ENCODE measurements at regions not wholly inside any gene's neighbourhood (a gene's known extent, or its start where the extent isn't known, plus 50 kb on each side); places are given as distances from the start of the nearest gene placed in this dataset.

- no peak for DNase-seq (ENCODE audit: low spot score)
- H3K27me3 ChIP-seq (ENCODE audit: control insufficient read depth in 4 of 4, insufficient read depth in 4 of 4, low read length in 3 of 4), result peaks cover 0 to 6% (median 1%) of the 10 kb centered on the region in 4 donors
- H3K4me3 ChIP-seq (ENCODE audit: low read depth in 1 of 3, low read length in 3 of 3), result no peak overlapping the region
- no peak overlapping the region for H3K27ac ChIP-seq (ENCODE audit: low read depth in 1 of 2, low read length in 2 of 2)
- no peak overlapping the region for H3K9ac ChIP-seq (ENCODE audit: low read depth in 1 of 2, low read length in 2 of 2)
- TF ChIP-seq HNF4G (IDR thresholded peaks at IDR 0.05) (no peak), YY1 (IDR thresholded peaks at IDR 0.05) (no peak), FOXA1 (IDR thresholded peaks at IDR 0.05) (no peak), NR2F2 (IDR thresholded peaks at IDR 0.05) (no peak), RXRA (IDR thresholded peaks at IDR 0.05) (no peak)
- TF ChIP-seq, protein P1, sequence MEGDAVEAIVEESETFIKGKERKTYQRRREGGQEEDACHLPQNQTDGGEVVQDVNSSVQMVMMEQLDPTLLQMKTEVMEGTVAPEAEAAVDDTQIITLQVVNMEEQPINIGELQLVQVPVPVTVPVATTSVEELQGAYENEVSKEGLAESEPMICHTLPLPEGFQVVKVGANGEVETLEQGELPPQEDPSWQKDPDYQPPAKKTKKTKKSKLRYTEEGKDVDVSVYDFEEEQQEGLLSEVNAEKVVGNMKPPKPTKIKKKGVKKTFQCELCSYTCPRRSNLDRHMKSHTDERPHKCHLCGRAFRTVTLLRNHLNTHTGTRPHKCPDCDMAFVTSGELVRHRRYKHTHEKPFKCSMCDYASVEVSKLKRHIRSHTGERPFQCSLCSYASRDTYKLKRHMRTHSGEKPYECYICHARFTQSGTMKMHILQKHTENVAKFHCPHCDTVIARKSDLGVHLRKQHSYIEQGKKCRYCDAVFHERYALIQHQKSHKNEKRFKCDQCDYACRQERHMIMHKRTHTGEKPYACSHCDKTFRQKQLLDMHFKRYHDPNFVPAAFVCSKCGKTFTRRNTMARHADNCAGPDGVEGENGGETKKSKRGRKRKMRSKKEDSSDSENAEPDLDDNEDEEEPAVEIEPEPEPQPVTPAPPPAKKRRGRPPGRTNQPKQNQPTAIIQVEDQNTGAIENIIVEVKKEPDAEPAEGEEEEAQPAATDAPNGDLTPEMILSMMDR (IDR thresholded peaks at IDR 0.05; ENCODE audit: low read depth, low read length, missing input control), result no peak
- no peaks in the 10 kb centered on the region for H3K9me3 ChIP-seq (ENCODE audit: control insufficient read depth in 4 of 4, low read length in 3 of 4)
- H3K36me3 ChIP-seq (ENCODE audit: control insufficient read depth in 4 of 4, insufficient read depth in 3 of 4, low read depth in 1 of 4, low read length in 3 of 4), result no peaks in the 10 kb centered on the region
- H3K4me1 ChIP-seq (ENCODE audit: control insufficient read depth in 4 of 4, insufficient read depth in 4 of 4, low read length in 3 of 4), result no peaks in the 10 kb centered on the region
Observed at GRCh38 chr10:107398115-107398514, 233.6 kb upstream of the SORCS1 start.

- Histone ChIP-seq H3K36me3 (ENCODE audit: control insufficient read depth in 4 of 4, insufficient read depth in 3 of 4, low read depth in 1 of 4, low read length in 3 of 4) (no peaks in the 10 kb centered on the region), H3K9ac (ENCODE audit: low read depth in 1 of 2, low read length in 2 of 2) (no peak overlapping the region), H3K4me3 (ENCODE audit: low read depth in 1 of 3, low read length in 3 of 3) (no peak overlapping the region), H3K9me3 (ENCODE audit: control insufficient read depth in 4 of 4, low read length in 3 of 4) (no peaks in the 10 kb centered on the region), H3K27me3 (ENCODE audit: control insufficient read depth in 4 of 4, insufficient read depth in 4 of 4, low read length in 3 of 4) (peaks cover 0 to 2% (median 0%) of the 10 kb centered on the region in 4 donors), H3K4me1 (ENCODE audit: control insufficient read depth in 4 of 4, insufficient read depth in 4 of 4, low read length in 3 of 4) (no peaks in the 10 kb centered on the region), H3K27ac (ENCODE audit: low read depth in 1 of 2, low read length in 2 of 2) (no peak overlapping the region)
- DNase-seq (ENCODE audit: low spot score), result no peak
- TF ChIP-seq MAX (IDR thresholded peaks at IDR 0.05), result no peak
- no peak for TF ChIP-seq FOXA2 (IDR thresholded peaks at IDR 0.05)
- no peak for TF ChIP-seq RAD21 (IDR thresholded peaks at IDR 0.05)
- no peak for TF ChIP-seq EGR1 (IDR thresholded peaks at IDR 0.05; ENCODE audit: low read depth in 2 of 2)
- no peak for TF ChIP-seq ZBTB33 (IDR thresholded peaks at IDR 0.05)
- TF ChIP-seq HNF4G (IDR thresholded peaks at IDR 0.05), result no peak
- 72% methylated on average over 4 of the region's 4 CpGs for WGBS
Observed at GRCh38 chr10:107391901-107392300, 227.4 kb upstream of the SORCS1 start.

GRCh38 chr10:107390563-107390962 lies 226.1 kb upstream of the SORCS1 start:
- no peak overlapping the region for H3K27ac ChIP-seq (ENCODE audit: low read depth in 1 of 2, low read length in 2 of 2)
- H3K4me1 ChIP-seq (ENCODE audit: control insufficient read depth in 4 of 4, insufficient read depth in 4 of 4, low read length in 3 of 4), result no peaks in the 10 kb centered on the region
- H3K9me3 ChIP-seq (ENCODE audit: control insufficient read depth in 4 of 4, low read length in 3 of 4), result no peaks in the 10 kb centered on the region
- peaks cover 0 to 2% (median 0%) of the 10 kb centered on the region in 4 donors for H3K27me3 ChIP-seq (ENCODE audit: control insufficient read depth in 4 of 4, insufficient read depth in 4 of 4, low read length in 3 of 4)
- WGBS, result 49% methylated on average over 1 of the region's 1 CpG
- H3K4me3 ChIP-seq (ENCODE audit: low read depth in 1 of 3, low read length in 3 of 3), result no peak overlapping the region
- TF ChIP-seq RAD21 (IDR thresholded peaks at IDR 0.05) (no peak), REST (IDR thresholded peaks at IDR 0.05) (no peak), EGR1 (IDR thresholded peaks at IDR 0.05; ENCODE audit: low read depth in 2 of 2) (no peak), JUND (IDR thresholded peaks at IDR 0.05) (no peak), HNF4G (IDR thresholded peaks at IDR 0.05) (no peak), HNF4A (conservative IDR thresholded peaks at IDR 0.05) (no peak)
- no peak for DNase-seq (ENCODE audit: low spot score)
- H3K36me3 ChIP-seq (ENCODE audit: control insufficient read depth in 4 of 4, insufficient read depth in 3 of 4, low read depth in 1 of 4, low read length in 3 of 4), result no peaks in the 10 kb centered on the region
- H3K9ac ChIP-seq (ENCODE audit: low read depth in 1 of 2, low read length in 2 of 2), result no peak overlapping the region

Data from liver (tissue), 8 donors.